SK-N-SH treated with all-trans-retinoic acid at 6 μM for 48 hours (cell line): ENCODE measurements at regions not wholly inside any gene's neighbourhood (a gene's known extent, or its start where the extent isn't known, plus 50 kb on each side); places are given as distances from the start of the nearest gene placed in this dataset.

Source experiments
- ATAC-seq: fragments of 200-7000 bp; cut with Tn5 transposase; 3 replicates; pipeline ENCODE4 v1.9.1; 2020; ENCODE audit warnings: mild to moderate bottlenecking, moderate library complexity
- CREB5 ChIP-seq: fragments of 250-450 bp; sonication (Bioruptor Pico); IDR thresholded peaks from 2 replicates; pipeline ENCODE4 v1.5.1; 2020; ENCODE audit warnings: low read depth, mild to moderate bottlenecking, moderate library complexity
- CSDC2 ChIP-seq: fragments of 250-450 bp; sonication (Bioruptor Pico); IDR thresholded peaks from 2 replicates; pipeline ENCODE4 v1.5.0; 2020; ENCODE audit warnings: mild to moderate bottlenecking, moderate library complexity
- CSRNP3 ChIP-seq: fragments of 250-450 bp; sonication (Bioruptor Pico); IDR thresholded peaks from 2 replicates; pipeline ENCODE4 v1.5.1; 2021; ENCODE audit warnings: mild to moderate bottlenecking, moderate library complexity
- GLIS3 ChIP-seq: fragments of 250-450 bp; sonication (Bioruptor Pico); IDR thresholded peaks from 2 replicates; pipeline ENCODE4 v1.5.0; 2020; ENCODE audit warnings: mild to moderate bottlenecking, moderate library complexity
- OSR1 ChIP-seq: fragments of 250-450 bp; sonication (Bioruptor Pico); IDR thresholded peaks from 2 replicates; pipeline ENCODE4 v1.8.0; 2022; ENCODE audit warnings: moderate library complexity, mild to moderate bottlenecking, inconsistent platforms
- PATZ1 ChIP-seq: fragments of 250-450 bp; sonication (Bioruptor Pico); IDR thresholded peaks from 2 replicates; pipeline ENCODE4 v1.8.0; 2020; ENCODE audit warnings: mild to moderate bottlenecking, moderate library complexity, borderline replicate concordance
- RARB ChIP-seq: fragments of 250-450 bp; sonication (Bioruptor Pico); IDR thresholded peaks from 2 replicates; pipeline ENCODE4 v1.8.0; 2021; ENCODE audit warnings: mild to moderate bottlenecking, moderate library complexity
- SNAI2 ChIP-seq: fragments of 250-450 bp; sonication (Bioruptor Pico); IDR thresholded peaks from 2 replicates; pipeline ENCODE4 v1.5.0; 2020; ENCODE audit warnings: mild to moderate bottlenecking, moderate library complexity
- TCF4 ChIP-seq: fragments of 250-450 bp; sonication (Bioruptor Pico); IDR thresholded peaks from 2 replicates; pipeline ENCODE4 v1.8.0; 2021; ENCODE audit warnings: mild to moderate bottlenecking, moderate library complexity, borderline replicate concordance
- TOX ChIP-seq: fragments of 250-450 bp; sonication (Bioruptor Pico); IDR thresholded peaks from 2 replicates; pipeline ENCODE4 v1.8.0; 2021; ENCODE audit warnings: mild to moderate bottlenecking, moderate library complexity, borderline replicate concordance
- TSHZ2 ChIP-seq: fragments of 250-450 bp; sonication (Bioruptor Pico); IDR thresholded peaks from 2 replicates; pipeline ENCODE4 v1.5.0; 2020; ENCODE audit warnings: mild to moderate bottlenecking, moderate library complexity
- ZFP30 ChIP-seq: fragments of 450-650 bp; formaldehyde crosslinking; IDR thresholded peaks from 2 replicates; pipeline ENCODE4 v1.5.0; 2022; ENCODE audit warnings: mild to moderate bottlenecking, moderate library complexity
- ZNF70 ChIP-seq: fragments of 450-650 bp; formaldehyde crosslinking; IDR thresholded peaks from 2 replicates; pipeline ENCODE4 v1.5.0; 2020; ENCODE audit warnings: mild to moderate bottlenecking, moderate library complexity
- ZNF8 ChIP-seq: fragments of 450-650 bp; formaldehyde crosslinking; IDR thresholded peaks from 2 replicates; pipeline ENCODE4 v1.5.0; 2020; ENCODE audit warnings: mild to moderate bottlenecking, moderate library complexity

GRCh38 chr6:169854083-169854725, 102.8 kb downstream of the ERMARD start:
- TF ChIP-seq ZNF70 (CRISPR knock-in tag) (no peak), SNAI2 (CRISPR knock-in tag) (no peak), TOX (CRISPR knock-in tag) (no peak), TSHZ2 (no peak)
- no peak for ATAC-seq

- no peak for ATAC-seq
- TF ChIP-seq CREB5 (CRISPR knock-in tag) (no peak), ZFP30 (CRISPR knock-in tag) (no peak), ZNF8 (CRISPR knock-in tag) (no peak), TCF4 (CRISPR knock-in tag) (no peak), PATZ1 (CRISPR knock-in tag) (no peak), CSDC2 (CRISPR knock-in tag) (no peak), CSRNP3 (CRISPR knock-in tag) (no peak), OSR1 (CRISPR knock-in tag) (no peak)
These were observed 102.0 kb downstream of the ERMARD start for GRCh38 chr6:169853196-169854082.

GRCh38 chr6:169852504-169853195, 101.2 kb downstream of the ERMARD start:
- TF ChIP-seq SNAI2 (CRISPR knock-in tag) (no peak), GLIS3 (CRISPR knock-in tag) (no peak), PATZ1 (CRISPR knock-in tag) (no peak), RARB (no peak)
- TF ChIP-seq, all 23 proteins: peak for 0
- no peak for ATAC-seq
